DND-41 (cell line): ENCODE measurements at regions not wholly inside any gene's neighbourhood (a gene's known extent, or its start where the extent isn't known, plus 50 kb on each side); places are given as distances from the start of the nearest gene placed in this dataset.

ENCODE experiments used
- CTCF ChIP-seq: IDR thresholded peaks from 2 replicates; pipeline ENCODE4 v1.5.1; 2012; ENCODE audit warnings: borderline replicate concordance, low read length, moderate library complexity, mild to moderate bottlenecking; ENCODE audit not compliant: poor library complexity, severe bottlenecking; ENCODE audit errors: extremely low read depth
- EZH2 ChIP-seq: IDR thresholded peaks from 3 replicates; pipeline ENCODE4 v1.6.1; 2012; ENCODE audit warnings: borderline replicate concordance, low read depth, mild to moderate bottlenecking, moderate library complexity, low read length, inconsistent platforms; ENCODE audit not compliant: severe bottlenecking

- TF ChIP-seq CTCF (no peak), EZH2 (no peak)
Measured at GRCh38 chr1:112328600-112328999, 67.4 kb upstream of the CTTNBP2NL start.
